Left ventricle myocardium inferior (tissue), 1 donor: ENCODE measurements at regions not wholly inside any gene's neighbourhood (a gene's known extent, or its start where the extent isn't known, plus 50 kb on each side); places are given as distances from the start of the nearest gene placed in this dataset.

ENCODE experiments used
- DNase-seq: peaks from one replicate; pipeline ENCODE4 v3.0.0-alpha.2; 2020
- H3K27ac ChIP-seq: fragments of 200-600 bp; replicated peaks from 2 replicates; pipeline ENCODE4 v1.8.0; 2021
- H3K27me3 ChIP-seq: fragments of 200-600 bp; 2 replicates; pipeline ENCODE4 v1.8.0; 2021; ENCODE audit warnings: low read depth
- H3K36me3 ChIP-seq: fragments of 200-600 bp; 2 replicates; pipeline ENCODE4 v1.8.0; 2021
- H3K4me1 ChIP-seq: fragments of 200-600 bp; 2 replicates; pipeline ENCODE4 v1.8.0; 2021
- H3K4me3 ChIP-seq: fragments of 200-600 bp; 2 replicates; pipeline ENCODE4 v1.8.0; 2021; ENCODE audit warnings: mild to moderate bottlenecking, moderate library complexity
- H3K9me3 ChIP-seq: fragments of 200-600 bp; replicated peaks from 2 replicates; pipeline ENCODE4 v1.8.0; 2021
- intact Hi-C: fragments of 100-400 bp; cut with micrococcal nuclease; formaldehyde crosslinking; loops from one replicate; pipeline ENCODE4 v1.11.0; 2022
- TF ChIP-seq, protein P1 (sequence below): fragments of 200-600 bp; IDR thresholded peaks from 2 replicates; pipeline ENCODE4 v1.8.0; 2021; ENCODE audit warnings: antibody characterized with exemption, mild to moderate bottlenecking, borderline replicate concordance
- donor health status: DM: no; HTN: yes; CAD: no; lungs with severe emphysema.

DNA sequence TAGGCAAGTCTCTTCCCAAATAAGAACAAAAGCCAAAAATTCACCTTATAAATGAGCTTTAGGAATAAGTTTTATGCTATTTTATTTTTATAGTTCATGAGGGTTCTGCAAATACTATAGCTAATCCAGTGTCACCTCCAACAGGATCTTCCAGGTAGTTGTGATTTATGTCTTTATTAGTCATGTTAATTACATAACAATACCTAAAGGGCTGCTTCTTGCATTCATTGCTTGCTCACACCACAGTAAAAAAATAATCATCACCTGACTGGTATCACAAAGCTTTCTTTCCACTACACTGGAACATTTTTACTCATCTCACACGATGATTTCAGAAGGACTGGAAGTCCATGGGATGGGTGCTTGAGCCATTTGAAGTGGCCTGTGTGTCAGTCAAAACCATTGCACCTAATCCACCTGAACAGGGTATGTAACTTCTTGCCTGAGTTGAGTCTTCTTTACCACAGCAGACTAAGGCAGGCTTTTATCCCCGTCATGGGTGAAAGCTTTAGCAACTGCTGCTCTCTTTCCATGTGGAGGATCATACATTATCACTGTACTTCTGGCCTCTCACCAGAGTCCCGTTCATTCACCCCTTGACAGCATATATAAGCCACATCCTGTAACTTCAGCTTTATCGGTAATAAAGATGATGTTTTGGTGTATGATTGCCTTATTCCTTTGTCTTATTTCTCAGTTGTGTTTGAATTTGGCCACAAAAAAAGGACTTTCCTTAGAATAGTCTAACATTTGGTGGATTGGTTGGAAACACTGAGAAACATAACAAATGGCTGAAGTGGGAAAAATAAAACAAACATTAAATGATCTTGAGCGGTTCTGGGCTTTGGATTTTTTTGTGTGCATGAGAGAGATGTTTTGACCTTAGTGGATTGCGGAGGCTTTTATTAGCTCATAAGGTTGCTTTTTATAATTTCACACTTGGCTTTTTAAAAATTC lies 382.6 kb upstream of the THBS1 start:
- Histone ChIP-seq H3K27ac (no peak overlapping the region), H3K27me3 (no peaks in the 10 kb centered on the region), H3K4me1 (peaks cover 9% of the 10 kb centered on the region), H3K4me3 (no peak overlapping the region), H3K9me3 (no peaks in the 10 kb centered on the region), H3K36me3 (no peaks in the 10 kb centered on the region)
- DNase-seq = no peak
- TF ChIP-seq, protein P1, sequence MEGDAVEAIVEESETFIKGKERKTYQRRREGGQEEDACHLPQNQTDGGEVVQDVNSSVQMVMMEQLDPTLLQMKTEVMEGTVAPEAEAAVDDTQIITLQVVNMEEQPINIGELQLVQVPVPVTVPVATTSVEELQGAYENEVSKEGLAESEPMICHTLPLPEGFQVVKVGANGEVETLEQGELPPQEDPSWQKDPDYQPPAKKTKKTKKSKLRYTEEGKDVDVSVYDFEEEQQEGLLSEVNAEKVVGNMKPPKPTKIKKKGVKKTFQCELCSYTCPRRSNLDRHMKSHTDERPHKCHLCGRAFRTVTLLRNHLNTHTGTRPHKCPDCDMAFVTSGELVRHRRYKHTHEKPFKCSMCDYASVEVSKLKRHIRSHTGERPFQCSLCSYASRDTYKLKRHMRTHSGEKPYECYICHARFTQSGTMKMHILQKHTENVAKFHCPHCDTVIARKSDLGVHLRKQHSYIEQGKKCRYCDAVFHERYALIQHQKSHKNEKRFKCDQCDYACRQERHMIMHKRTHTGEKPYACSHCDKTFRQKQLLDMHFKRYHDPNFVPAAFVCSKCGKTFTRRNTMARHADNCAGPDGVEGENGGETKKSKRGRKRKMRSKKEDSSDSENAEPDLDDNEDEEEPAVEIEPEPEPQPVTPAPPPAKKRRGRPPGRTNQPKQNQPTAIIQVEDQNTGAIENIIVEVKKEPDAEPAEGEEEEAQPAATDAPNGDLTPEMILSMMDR = no peak
- intact Hi-C loops = no loop called here

DNA sequence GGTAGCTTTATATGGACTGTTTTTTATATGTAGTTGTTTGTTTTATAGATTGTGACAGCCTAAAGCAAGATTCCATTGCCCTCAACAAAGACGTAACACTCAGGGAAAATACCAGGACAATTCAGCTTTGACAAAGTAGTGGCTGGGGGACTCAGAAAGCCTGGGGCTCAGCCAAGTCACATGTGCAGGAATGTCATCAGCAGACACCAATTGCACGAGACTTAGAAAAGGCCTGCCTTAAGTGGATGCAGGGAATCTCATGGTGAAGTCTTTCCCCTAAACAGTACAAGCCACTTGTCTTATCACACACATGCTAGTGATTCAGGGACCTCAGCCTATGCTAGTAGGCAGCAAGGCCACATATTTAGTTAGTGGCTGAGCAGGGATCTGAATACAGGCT lies 381.8 kb upstream of the THBS1 start:
- H3K4me3 ChIP-seq = no peak overlapping the region
- no peaks in the 10 kb centered on the region for H3K9me3 ChIP-seq
- intact Hi-C loops = no loop called here
- TF ChIP-seq, protein P1 = no peak
- no peaks in the 10 kb centered on the region for H3K36me3 ChIP-seq
- peaks cover 9% of the 10 kb centered on the region for H3K4me1 ChIP-seq
- peak; percentile 13 for DNase-seq
- no peak overlapping the region for H3K27ac ChIP-seq
- H3K27me3 ChIP-seq = no peaks in the 10 kb centered on the region

DNA sequence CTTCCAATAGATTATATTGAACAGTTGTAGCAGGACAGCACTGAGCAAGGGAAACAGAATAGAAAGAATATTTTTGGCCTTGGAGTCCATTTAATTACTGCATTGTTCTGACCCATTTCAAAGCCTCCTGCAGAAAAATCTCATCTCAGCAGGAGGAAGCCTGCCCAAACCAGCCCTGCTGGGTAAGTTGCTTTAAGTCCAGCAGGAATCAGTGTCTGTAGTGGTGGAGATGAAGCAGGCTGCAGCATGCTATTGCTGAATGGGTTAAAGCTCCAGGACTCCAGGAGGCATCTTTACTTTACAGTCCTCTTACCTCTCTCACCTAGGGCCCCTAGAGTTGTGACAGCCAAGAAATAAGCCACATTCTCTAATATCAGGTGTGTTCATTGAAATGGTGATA lies 380.3 kb upstream of the THBS1 start:
- Histone ChIP-seq H3K4me1 (peaks cover 9% of the 10 kb centered on the region), H3K27ac (no peak overlapping the region), H3K36me3 (no peaks in the 10 kb centered on the region), H3K9me3 (no peaks in the 10 kb centered on the region), H3K27me3 (no peaks in the 10 kb centered on the region), H3K4me3 (no peak overlapping the region)
- TF ChIP-seq, protein P1 = no peak
- no peak for DNase-seq
- intact Hi-C loops = no loop called here

DNA sequence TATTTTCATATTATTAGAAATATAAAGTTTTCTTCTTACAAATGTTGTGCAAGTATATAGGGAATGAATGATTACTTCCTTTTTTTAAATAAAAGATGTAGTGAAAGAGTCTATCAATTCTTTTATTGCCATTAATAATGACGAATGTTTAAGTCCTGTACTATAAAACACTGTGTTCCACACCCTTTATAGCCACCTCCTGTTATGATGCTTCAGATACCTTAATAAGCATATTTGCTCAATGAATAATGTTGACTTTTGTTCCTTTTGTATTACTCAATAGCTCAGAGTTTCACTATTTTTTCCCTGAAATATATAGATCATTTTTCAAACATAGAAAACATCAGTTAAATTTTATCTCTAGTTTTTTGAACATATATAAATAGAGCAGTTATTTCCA lies 378.2 kb upstream of the THBS1 start:
- Histone ChIP-seq H3K9me3 (peaks cover 4% of the 10 kb centered on the region), H3K36me3 (no peaks in the 10 kb centered on the region), H3K4me3 (no peak overlapping the region), H3K27ac (no peak overlapping the region), H3K4me1 (peaks cover 9% of the 10 kb centered on the region), H3K27me3 (no peaks in the 10 kb centered on the region)
- TF ChIP-seq, protein P1 = no peak
- no peak for DNase-seq
- intact Hi-C loops = no loop called here

DNA sequence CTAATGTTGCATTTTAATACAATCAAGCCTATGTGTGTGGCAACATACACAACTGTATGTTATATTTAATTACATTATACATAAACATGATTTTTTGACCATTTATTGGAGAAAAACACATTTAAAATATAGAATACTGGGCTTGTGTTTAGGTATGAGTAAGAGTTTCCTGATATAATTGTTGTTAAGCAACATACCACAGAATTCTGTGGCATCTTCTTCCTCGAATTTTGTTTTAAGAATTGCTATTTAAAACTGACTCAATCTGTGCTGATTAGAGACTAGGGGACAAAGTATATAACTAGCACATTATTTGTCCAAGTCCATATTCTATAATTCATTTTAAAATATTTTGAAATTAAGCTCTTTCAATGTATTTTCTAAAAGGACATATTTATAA lies 376.8 kb upstream of the THBS1 start:
- TF ChIP-seq, protein P1 = no peak
- no peak for DNase-seq

More for the DNA sequence above, 376.8 kb upstream of the THBS1 start:
- intact Hi-C loops = no loop called here
- H3K4me1 ChIP-seq = peaks cover 7% of the 10 kb centered on the region
- H3K27ac ChIP-seq = no peak overlapping the region
- no peak overlapping the region for H3K4me3 ChIP-seq
- H3K36me3 ChIP-seq = no peaks in the 10 kb centered on the region
- no peaks in the 10 kb centered on the region for H3K27me3 ChIP-seq
- H3K9me3 ChIP-seq = peaks cover 4% of the 10 kb centered on the region
